Activated naive CD4-positive, alpha-beta T cell treated with anti-CD3 and anti-CD28 coated beads for 36 hours (primary cell): ENCODE measurements at regions not wholly inside any gene's neighbourhood (a gene's known extent, or its start where the extent isn't known, plus 50 kb on each side); places are given as distances from the start of the nearest gene placed in this dataset.

Source experiments
- CTCF ChIA-PET: fragments of 350-600 bp; sonication (Branson Sonifier 250); formaldehyde crosslinking; loops from one replicate; lab custom pipeline; 2021; ENCODE audit warnings: antibody characterized with exemption; lab: Charles Lee
- DNase-seq: peaks from one replicate; pipeline ENCODE4 v3.0.0-alpha.2; 2020
- H3K27ac Mint-ChIP-seq: one replicate; pipeline ENCODE4 v1.8.0; 2021; ENCODE audit warnings: mild to moderate bottlenecking, mixed read lengths
- H3K27me3 Mint-ChIP-seq: one replicate; pipeline ENCODE4 v1.8.0; 2021; ENCODE audit warnings: low read depth, mixed read lengths
- H3K36me3 Mint-ChIP-seq: one replicate; pipeline ENCODE4 v1.8.0; 2021; ENCODE audit warnings: low read depth, mixed read lengths
- H3K4me1 Mint-ChIP-seq: one replicate; pipeline ENCODE4 v1.8.0; 2021; ENCODE audit warnings: low read depth, mixed read lengths
- H3K4me3 Mint-ChIP-seq: one replicate; pipeline ENCODE4 v1.8.0; 2021; ENCODE audit warnings: mild to moderate bottlenecking, moderate library complexity, mixed read lengths
- H3K9me3 Mint-ChIP-seq: one replicate; pipeline ENCODE4 v1.8.0; 2021; ENCODE audit warnings: mixed read lengths
- intact Hi-C: fragments of 100-400 bp; cut with micrococcal nuclease; formaldehyde crosslinking; loops from one replicate; pipeline ENCODE4 v1.15.1; 2023

DNA sequence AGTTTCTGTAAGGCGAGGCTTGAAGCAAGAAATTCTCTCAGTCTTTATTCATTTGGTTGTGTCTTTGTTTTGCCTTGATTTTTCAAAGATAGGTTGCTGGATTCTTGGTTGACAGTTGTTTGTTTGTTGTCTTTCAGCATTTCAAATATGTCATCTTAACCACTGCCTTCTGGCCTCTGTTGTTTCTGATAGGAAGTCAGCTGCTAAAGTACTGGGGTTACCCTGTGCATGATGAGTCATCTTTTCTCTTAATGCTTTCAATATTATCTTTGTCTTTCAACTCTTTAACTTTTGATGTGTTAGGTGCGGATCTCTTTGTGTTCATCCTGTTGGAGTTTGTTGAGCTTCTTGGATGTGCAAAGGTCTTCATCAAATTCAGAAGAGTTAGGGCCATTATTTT lies 1571.3 kb downstream of the MAT2B start:
- Mint-ChIP-seq H3K4me1 (no peaks in the 10 kb centered on the region), H3K27me3 (no peaks in the 10 kb centered on the region), H3K27ac (no peak overlapping the region), H3K4me3 (no peak overlapping the region), H3K9me3 (peaks cover 20% of the 10 kb centered on the region), H3K36me3 (no peaks in the 10 kb centered on the region)
- no peak for DNase-seq
- CTCF ChIA-PET = no interaction called here
- intact Hi-C loops = no loop called here

DNA sequence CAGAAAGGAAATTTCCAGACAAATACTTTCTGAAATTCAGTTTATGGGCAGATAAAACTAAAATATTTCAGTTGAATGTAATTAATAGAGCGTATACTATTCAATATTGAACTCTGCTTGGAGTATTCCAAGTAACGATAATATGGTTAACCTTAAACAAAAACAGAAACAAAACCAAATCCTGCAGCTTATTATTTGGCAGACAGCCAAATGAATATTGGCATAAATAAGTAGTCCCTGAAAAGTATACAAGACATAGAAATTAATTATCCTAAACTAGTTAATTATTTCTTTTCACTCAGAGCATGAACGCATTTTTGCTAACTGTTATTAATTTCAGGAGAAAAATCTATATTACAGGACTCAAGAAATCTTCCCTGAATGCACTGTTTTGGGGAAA lies 1574.0 kb downstream of the MAT2B start:
- Mint-ChIP-seq H3K4me3 (no peak overlapping the region), H3K27ac (no peak overlapping the region), H3K4me1 (no peaks in the 10 kb centered on the region), H3K36me3 (no peaks in the 10 kb centered on the region), H3K27me3 (no peaks in the 10 kb centered on the region), H3K9me3 (peaks cover 7% of the 10 kb centered on the region)
- CTCF ChIA-PET = no interaction called here
- intact Hi-C loops = no loop called here
- DNase-seq = no peak

- Mint-ChIP-seq H3K27ac (no peak overlapping the region), H3K4me1 (no peaks in the 10 kb centered on the region), H3K9me3 (no peaks in the 10 kb centered on the region), H3K4me3 (no peak overlapping the region), H3K36me3 (no peaks in the 10 kb centered on the region), H3K27me3 (no peaks in the 10 kb centered on the region)
- no peak for DNase-seq
- intact Hi-C loops = no loop called here
- CTCF ChIA-PET = no interaction called here
Measured at GRCh38 chr5:165083394-165083793, 1578.0 kb downstream of the MAT2B start.

GRCh38 chr5:165086465-165086864 lies 1581.0 kb downstream of the MAT2B start:
- no peak for DNase-seq
- Mint-ChIP-seq H3K36me3 (no peaks in the 10 kb centered on the region), H3K27me3 (no peaks in the 10 kb centered on the region), H3K4me3 (no peak overlapping the region), H3K9me3 (peaks cover 2% of the 10 kb centered on the region), H3K4me1 (no peaks in the 10 kb centered on the region), H3K27ac (no peak overlapping the region)
- CTCF ChIA-PET = interaction anchor here (0.6 to 0.7 kb wide), 2 partner anchors 106 to 582 kb away, joined by 3 read pairs; no protein-coding TSS in a partner anchor
- intact Hi-C loops = no loop called here

DNA sequence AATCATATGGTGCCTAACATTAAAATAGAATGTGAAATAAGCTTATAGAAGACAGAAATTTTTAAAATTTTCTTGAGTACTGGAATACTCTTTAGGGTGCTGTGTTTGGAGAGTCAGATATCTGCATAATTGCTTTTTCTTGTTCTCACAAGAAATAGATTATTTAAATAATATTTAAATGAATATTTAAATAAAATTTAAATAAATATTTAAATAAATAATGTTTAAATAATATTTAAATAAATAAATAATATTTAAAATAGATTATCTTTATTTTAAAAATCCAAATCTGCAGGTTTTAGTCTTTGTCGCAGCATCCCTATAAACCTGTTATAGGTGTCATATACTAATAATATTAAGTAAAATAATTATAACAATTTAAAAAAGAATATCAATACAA lies 1589.4 kb downstream of the MAT2B start:
- intact Hi-C loops = no loop called here
- DNase-seq = no peak
- no peaks in the 10 kb centered on the region for H3K4me1 Mint-ChIP-seq
- CTCF ChIA-PET = no interaction called here
- no peaks in the 10 kb centered on the region for H3K27me3 Mint-ChIP-seq
- H3K36me3 Mint-ChIP-seq = no peaks in the 10 kb centered on the region
- no peak overlapping the region for H3K4me3 Mint-ChIP-seq
- no peak overlapping the region for H3K27ac Mint-ChIP-seq
- peaks cover 6% of the 10 kb centered on the region for H3K9me3 Mint-ChIP-seq

- intact Hi-C loops = no loop called here
- Mint-ChIP-seq H3K4me3 (no peak overlapping the region), H3K27me3 (no peaks in the 10 kb centered on the region), H3K9me3 (peaks cover 13% of the 10 kb centered on the region), H3K27ac (no peak overlapping the region), H3K4me1 (no peaks in the 10 kb centered on the region), H3K36me3 (no peaks in the 10 kb centered on the region)
- CTCF ChIA-PET = no interaction called here
- no peak for DNase-seq
Measured at GRCh38 chr5:165101709-165102108, 1596.3 kb downstream of the MAT2B start.

DNA sequence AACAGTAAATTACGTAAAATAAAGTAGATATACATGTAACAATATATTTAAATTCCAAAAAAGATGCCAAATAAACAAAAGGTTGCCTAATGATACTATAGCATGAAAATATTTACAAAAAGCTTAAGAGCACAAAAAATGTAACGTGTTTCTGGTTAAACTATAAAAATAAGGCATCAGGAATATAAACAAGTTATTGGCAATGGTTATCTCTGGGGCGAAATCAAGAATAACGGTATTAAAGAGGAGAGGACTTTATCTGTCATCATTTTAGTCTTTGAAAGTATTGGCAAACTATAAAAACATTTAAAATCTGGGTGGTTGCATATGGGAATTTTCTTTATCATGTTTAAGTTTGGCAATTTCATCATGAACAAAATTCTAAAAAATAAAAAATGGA lies 1599.2 kb downstream of the MAT2B start:
- CTCF ChIA-PET = no interaction called here
- Mint-ChIP-seq H3K27me3 (no peaks in the 10 kb centered on the region), H3K36me3 (no peaks in the 10 kb centered on the region), H3K4me1 (no peaks in the 10 kb centered on the region), H3K9me3 (peaks cover 15% of the 10 kb centered on the region), H3K27ac (no peak overlapping the region), H3K4me3 (no peak overlapping the region)
- intact Hi-C loops = no loop called here
- DNase-seq = no peak

GRCh38 chr5:165108809-165109208 lies 1603.4 kb downstream of the MAT2B start:
- Mint-ChIP-seq H3K9me3 (peaks cover 8% of the 10 kb centered on the region), H3K4me3 (no peak overlapping the region), H3K27me3 (no peaks in the 10 kb centered on the region), H3K36me3 (no peaks in the 10 kb centered on the region), H3K4me1 (no peaks in the 10 kb centered on the region), H3K27ac (no peak overlapping the region)
- CTCF ChIA-PET = no interaction called here
- DNase-seq = no peak
- intact Hi-C loops = no loop called here

- no peak for DNase-seq
- H3K4me1 Mint-ChIP-seq = no peaks in the 10 kb centered on the region
- CTCF ChIA-PET = no interaction called here
- no peaks in the 10 kb centered on the region for H3K36me3 Mint-ChIP-seq
- H3K9me3 Mint-ChIP-seq = peaks cover 6% of the 10 kb centered on the region
- no peak overlapping the region for H3K27ac Mint-ChIP-seq
- no peak overlapping the region for H3K4me3 Mint-ChIP-seq
- intact Hi-C loops = no loop called here
- no peaks in the 10 kb centered on the region for H3K27me3 Mint-ChIP-seq
Measured at GRCh38 chr5:165119175-165119574, 1613.8 kb downstream of the MAT2B start.

- Mint-ChIP-seq H3K4me3 (no peak overlapping the region), H3K27ac (no peak overlapping the region), H3K36me3 (no peaks in the 10 kb centered on the region), H3K27me3 (no peaks in the 10 kb centered on the region), H3K4me1 (no peaks in the 10 kb centered on the region), H3K9me3 (peaks cover 4% of the 10 kb centered on the region)
- intact Hi-C loops = no loop called here
- no peak for DNase-seq
- CTCF ChIA-PET = no interaction called here
Measured at GRCh38 chr5:165126598-165126997, 1621.2 kb downstream of the MAT2B start.

- CTCF ChIA-PET = interaction anchor here (0.5 kb wide), 1 partner anchor 57 kb away, joined by 3 read pairs; no protein-coding TSS in a partner anchor
- no peak overlapping the region for H3K27ac Mint-ChIP-seq
- intact Hi-C loops = no loop called here
Measured at GRCh38 chr5:165127941-165128340, 1622.5 kb downstream of the MAT2B start.

GRCh38 chr5:165130656-165131055 lies 1625.2 kb downstream of the MAT2B start:
- no peak overlapping the region for H3K27ac Mint-ChIP-seq
- H3K4me1 Mint-ChIP-seq = no peaks in the 10 kb centered on the region
- H3K27me3 Mint-ChIP-seq = no peaks in the 10 kb centered on the region
- no peak for DNase-seq
- H3K4me3 Mint-ChIP-seq = no peak overlapping the region
- H3K36me3 Mint-ChIP-seq = no peaks in the 10 kb centered on the region
- CTCF ChIA-PET = no interaction called here
- H3K9me3 Mint-ChIP-seq = peaks cover 4% of the 10 kb centered on the region
- intact Hi-C loops = no loop called here

More at GRCh38 chr5:165127941-165128340, 1622.5 kb downstream of the MAT2B start:
- Mint-ChIP-seq H3K36me3 (no peaks in the 10 kb centered on the region), H3K4me1 (no peaks in the 10 kb centered on the region), H3K4me3 (no peak overlapping the region), H3K9me3 (peaks cover 4% of the 10 kb centered on the region), H3K27me3 (no peaks in the 10 kb centered on the region)
- no peak for DNase-seq

- no peak overlapping the region for H3K4me3 Mint-ChIP-seq
- CTCF ChIA-PET = no interaction called here
- H3K4me1 Mint-ChIP-seq = no peaks in the 10 kb centered on the region
- intact Hi-C loops = no loop called here
- no peak for DNase-seq
- no peaks in the 10 kb centered on the region for H3K9me3 Mint-ChIP-seq
- no peak overlapping the region for H3K27ac Mint-ChIP-seq
- H3K27me3 Mint-ChIP-seq = no peaks in the 10 kb centered on the region
- no peaks in the 10 kb centered on the region for H3K36me3 Mint-ChIP-seq
Measured at GRCh38 chr5:165134155-165134554, 1628.7 kb downstream of the MAT2B start.

- Mint-ChIP-seq H3K9me3 (no peaks in the 10 kb centered on the region), H3K36me3 (no peaks in the 10 kb centered on the region), H3K4me1 (no peaks in the 10 kb centered on the region), H3K4me3 (no peak overlapping the region), H3K27me3 (no peaks in the 10 kb centered on the region), H3K27ac (no peak overlapping the region)
- CTCF ChIA-PET = no interaction called here
- intact Hi-C loops = no loop called here
- DNase-seq = no peak
Measured at GRCh38 chr5:165135565-165135964, 1630.1 kb downstream of the MAT2B start.
